Hepatocyte (in vitro differentiated cells): ENCODE measurements at regions not wholly inside any gene's neighbourhood (a gene's known extent, or its start where the extent isn't known, plus 50 kb on each side); places are given as distances from the start of the nearest gene placed in this dataset.

Experiments
- DNase-seq: peaks from one replicate; pipeline ENCODE4 v3.0.0-alpha.2; 2016; ENCODE audit warnings: low spot score
- H2AFZ ChIP-seq: fragments of 200-600 bp; sonication (generic); 2 replicates; pipeline ENCODE4 v1.6.0; 2016; ENCODE audit warnings: antibody characterized with exemption, mild to moderate bottlenecking
- H3K27ac ChIP-seq: fragments of 200-600 bp; sonication (generic); 2 replicates; pipeline ENCODE4 v1.5.1; 2016; ENCODE audit warnings: mild to moderate bottlenecking
- H3K27me3 ChIP-seq: fragments of 200-600 bp; sonication (generic); 2 replicates; pipeline ENCODE4 v1.6.1; 2016
- H3K36me3 ChIP-seq: fragments of 200-600 bp; sonication (generic); replicated peaks from 2 replicates; pipeline ENCODE4 v1.5.1; 2016; ENCODE audit warnings: low read depth; ENCODE audit not compliant: insufficient read depth
- H3K4me1 ChIP-seq: fragments of 200-600 bp; sonication (generic); 2 replicates; pipeline ENCODE4 v1.5.1; 2016; ENCODE audit warnings: mild to moderate bottlenecking, moderate library complexity; ENCODE audit not compliant: insufficient read depth
- H3K4me2 ChIP-seq: fragments of 200-600 bp; sonication (generic); 2 replicates; pipeline ENCODE4 v1.6.0; 2016
- H3K4me3 ChIP-seq: fragments of 200-600 bp; sonication (generic); 2 replicates; pipeline ENCODE4 v1.5.1; 2016; ENCODE audit warnings: mild to moderate bottlenecking
- H3K79me2 ChIP-seq: fragments of 200-600 bp; sonication (generic); 2 replicates; pipeline ENCODE4 v1.6.0; 2017; ENCODE audit warnings: mild to moderate bottlenecking
- H3K9me2 ChIP-seq: fragments of 200-600 bp; sonication (generic); replicated peaks from 2 replicates; pipeline ENCODE4 v1.6.0; 2017; ENCODE audit warnings: mild to moderate bottlenecking; ENCODE audit not compliant: insufficient read depth
- H3K9me3 ChIP-seq: fragments of 200-600 bp; sonication (generic); 2 replicates; pipeline ENCODE4 v1.5.1; 2016; ENCODE audit warnings: low read depth, mild to moderate bottlenecking
- H4K20me1 ChIP-seq: fragments of 200-600 bp; sonication (generic); 2 replicates; pipeline ENCODE4 v1.6.0; 2016; ENCODE audit warnings: mild to moderate bottlenecking; ENCODE audit not compliant: insufficient read depth, poor library complexity, severe bottlenecking
- EZH2 ChIP-seq: fragments of 200-600 bp; sonication (generic); IDR thresholded peaks from 2 replicates; pipeline ENCODE4 v1.6.1; 2016; ENCODE audit warnings: antibody characterized with exemption, mild to moderate bottlenecking, borderline replicate concordance
- EZH2phosphoT487 ChIP-seq: fragments of 200-600 bp; sonication (generic); IDR thresholded peaks from one replicate; pipeline ENCODE4 v1.6.1; 2018; ENCODE audit warnings: antibody characterized with exemption, mild to moderate bottlenecking, low read depth, moderate library complexity; ENCODE audit not compliant: unreplicated experiment, severe bottlenecking
- WGBS: methylation state at CpG from one replicate; pipeline ENCODE4 v1.1.6; 2016; ENCODE audit warnings: low lambda C conversion rate; ENCODE audit errors: missing lambda C conversion rate; 5-methylcytosine and 5-hydroxymethylcytosine counted together
- TF ChIP-seq, protein P1 (sequence below): fragments of 200-600 bp; sonication (generic); IDR thresholded peaks from 2 replicates; pipeline ENCODE4 v1.5.1; 2016; ENCODE audit warnings: antibody characterized with exemption, mild to moderate bottlenecking; ENCODE audit not compliant: poor library complexity

DNA sequence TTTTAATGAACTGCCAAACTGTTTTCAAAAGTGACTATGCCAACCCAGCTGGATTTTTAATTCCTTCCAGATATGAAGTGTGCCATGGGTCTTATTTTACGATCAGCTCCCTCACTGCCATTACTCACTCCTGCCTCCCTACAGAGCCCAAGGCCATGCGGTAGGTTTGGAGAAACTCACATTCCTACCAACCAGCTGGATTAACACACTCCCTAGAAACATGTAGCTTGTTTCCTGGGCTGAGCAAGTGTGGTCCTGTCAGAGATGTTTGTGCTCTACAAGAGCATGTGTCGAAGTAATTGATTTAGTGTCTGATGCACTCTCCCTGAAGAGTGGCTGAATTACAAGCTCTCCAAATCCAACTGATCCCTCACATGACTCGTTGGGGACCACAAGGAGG is 82.5 kb downstream of the SPP2 start:
- 59% methylated on average over 4 of the region's 4 CpGs for WGBS
- Histone ChIP-seq H3K27me3 (no peaks in the 10 kb centered on the region), H3K4me3 (no peak overlapping the region), H3K9me2 (no peaks in the 10 kb centered on the region), H3K4me2 (no peak overlapping the region), H2AFZ (no peak overlapping the region), H3K36me3 (no peaks in the 10 kb centered on the region), H3K79me2 (no peaks in the 10 kb centered on the region), H3K27ac (no peak overlapping the region), H3K9me3 (no peaks in the 10 kb centered on the region), H4K20me1 (no peaks in the 10 kb centered on the region), H3K4me1 (no peaks in the 10 kb centered on the region)
- TF ChIP-seq EZH2 = no peak
- TF ChIP-seq, protein P1, sequence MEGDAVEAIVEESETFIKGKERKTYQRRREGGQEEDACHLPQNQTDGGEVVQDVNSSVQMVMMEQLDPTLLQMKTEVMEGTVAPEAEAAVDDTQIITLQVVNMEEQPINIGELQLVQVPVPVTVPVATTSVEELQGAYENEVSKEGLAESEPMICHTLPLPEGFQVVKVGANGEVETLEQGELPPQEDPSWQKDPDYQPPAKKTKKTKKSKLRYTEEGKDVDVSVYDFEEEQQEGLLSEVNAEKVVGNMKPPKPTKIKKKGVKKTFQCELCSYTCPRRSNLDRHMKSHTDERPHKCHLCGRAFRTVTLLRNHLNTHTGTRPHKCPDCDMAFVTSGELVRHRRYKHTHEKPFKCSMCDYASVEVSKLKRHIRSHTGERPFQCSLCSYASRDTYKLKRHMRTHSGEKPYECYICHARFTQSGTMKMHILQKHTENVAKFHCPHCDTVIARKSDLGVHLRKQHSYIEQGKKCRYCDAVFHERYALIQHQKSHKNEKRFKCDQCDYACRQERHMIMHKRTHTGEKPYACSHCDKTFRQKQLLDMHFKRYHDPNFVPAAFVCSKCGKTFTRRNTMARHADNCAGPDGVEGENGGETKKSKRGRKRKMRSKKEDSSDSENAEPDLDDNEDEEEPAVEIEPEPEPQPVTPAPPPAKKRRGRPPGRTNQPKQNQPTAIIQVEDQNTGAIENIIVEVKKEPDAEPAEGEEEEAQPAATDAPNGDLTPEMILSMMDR = no peak
- no peak for TF ChIP-seq EZH2phosphoT487
- DNase-seq = no peak

DNA sequence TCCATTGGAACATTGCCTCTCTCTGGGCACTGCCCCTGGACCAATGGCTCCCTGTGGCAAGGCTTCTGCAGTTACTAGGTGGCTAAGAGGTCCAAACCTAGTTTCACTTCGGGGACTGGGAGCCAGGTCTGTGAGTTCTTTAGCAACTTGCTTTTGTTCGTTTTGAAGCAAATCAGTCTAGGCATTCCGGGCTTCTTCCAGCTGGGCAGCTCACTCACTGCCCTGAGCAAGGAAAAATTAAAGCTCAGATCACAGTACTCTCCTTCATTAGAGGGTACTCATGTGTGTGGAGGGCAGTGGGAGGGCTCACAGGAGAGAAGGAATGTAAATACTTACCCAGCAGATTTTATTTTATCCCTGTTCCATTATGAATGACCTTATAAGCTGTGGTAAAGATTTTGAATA is 80.3 kb downstream of the SPP2 start:
- no peaks in the 10 kb centered on the region for H4K20me1 ChIP-seq
- no peaks in the 10 kb centered on the region for H3K27me3 ChIP-seq
- TF ChIP-seq EZH2 (no peak), EZH2phosphoT487 (no peak)
- TF ChIP-seq, protein P1 = no peak
- H3K79me2 ChIP-seq = no peaks in the 10 kb centered on the region
- no peak overlapping the region for H3K27ac ChIP-seq
- H3K36me3 ChIP-seq = no peaks in the 10 kb centered on the region
- no peak overlapping the region for H2AFZ ChIP-seq
- WGBS = 75% methylated on average over 3 of the region's 3 CpGs
- no peak overlapping the region for H3K4me3 ChIP-seq
- H3K9me2 ChIP-seq = no peaks in the 10 kb centered on the region
- DNase-seq = no peak
- no peak overlapping the region for H3K4me2 ChIP-seq
- no peaks in the 10 kb centered on the region for H3K4me1 ChIP-seq
- H3K9me3 ChIP-seq = no peaks in the 10 kb centered on the region

DNA sequence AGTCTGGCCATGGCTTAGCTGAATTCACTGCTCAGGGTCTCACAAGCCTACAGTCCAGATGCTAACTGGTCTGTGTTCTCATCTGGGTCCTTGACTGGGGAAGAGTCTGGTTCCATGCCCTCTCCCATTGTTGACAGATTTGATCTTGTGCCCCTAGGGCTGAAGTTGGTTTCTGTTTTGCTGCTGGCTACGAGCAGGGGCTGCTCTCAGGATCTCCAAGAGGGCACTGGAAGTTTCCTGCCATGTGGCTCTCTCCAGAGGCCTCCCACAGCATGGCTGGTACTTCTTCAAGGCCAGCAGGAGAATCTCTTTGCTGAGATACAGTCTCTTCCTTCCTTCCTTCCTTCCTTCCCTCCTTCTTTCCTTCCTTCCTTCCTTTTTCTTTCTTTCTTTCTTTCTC is 78.1 kb downstream of the SPP2 start:
- DNase-seq = no peak
- Histone ChIP-seq H4K20me1 (no peaks in the 10 kb centered on the region), H3K27me3 (no peaks in the 10 kb centered on the region), H3K9me3 (no peaks in the 10 kb centered on the region), H3K79me2 (no peaks in the 10 kb centered on the region), H3K9me2 (no peaks in the 10 kb centered on the region), H3K4me3 (no peak overlapping the region), H3K27ac (no peak overlapping the region), H3K4me2 (no peak overlapping the region), H3K36me3 (no peaks in the 10 kb centered on the region), H2AFZ (no peak overlapping the region), H3K4me1 (no peaks in the 10 kb centered on the region)
- 85% methylated on average over 1 of the region's 1 CpG for WGBS
- TF ChIP-seq, protein P1 = no peak
- TF ChIP-seq EZH2 (no peak), EZH2phosphoT487 (no peak)
